Keratinocyte (primary cell): ENCODE measurements at regions not wholly inside any gene's neighbourhood (a gene's known extent, or its start where the extent isn't known, plus 50 kb on each side); places are given as distances from the start of the nearest gene placed in this dataset.

Experiments
- DNase-seq: peaks from one replicate; pipeline ENCODE4 v3.0.0-alpha.2; 2011; ENCODE audit warnings: low read depth, missing footprints, low spot score
- FAIRE-seq: peaks from 2 replicates; lab custom pipeline; 2011; peaks lifted over from hg19 to GRCh38; lab: Jason Lieb, UNC
- H2AFZ ChIP-seq: 2 replicates; pipeline ENCODE4 v1.6.0; 2012; ENCODE audit warnings: low read length, control low read depth, inconsistent platforms; ENCODE audit not compliant: control insufficient read depth
- H3K27ac ChIP-seq: 2 replicates; pipeline ENCODE4 v1.5.1; 2011; ENCODE audit warnings: low read length; ENCODE audit not compliant: control insufficient read depth, insufficient read depth
- H3K27me3 ChIP-seq: 3 replicates; pipeline ENCODE4 v1.6.0; 2011; ENCODE audit warnings: low read length; ENCODE audit not compliant: control insufficient read depth, insufficient read depth; ENCODE audit errors: extremely low read depth
- H3K36me3 ChIP-seq, 2 experiments: 2 replicates in 1 of 2; 3 replicates in 1 of 2; pipeline ENCODE4 v1.5.1; 2011; ENCODE audit warnings: low read length in 2 of 2, mild to moderate bottlenecking in 1 of 2; ENCODE audit not compliant: control insufficient read depth in 2 of 2, insufficient read depth in 2 of 2; ENCODE audit errors: extremely low read depth in 1 of 2
- H3K4me1 ChIP-seq: 3 replicates; pipeline ENCODE4 v1.5.1; 2011; ENCODE audit warnings: low read length; ENCODE audit not compliant: control insufficient read depth, insufficient read depth; ENCODE audit errors: extremely low read depth
- H3K4me2 ChIP-seq: 3 replicates; pipeline ENCODE4 v1.6.0; 2011; ENCODE audit warnings: low read depth, low read length; ENCODE audit not compliant: control insufficient read depth, insufficient read depth; ENCODE audit errors: extremely low read depth
- H3K4me3 ChIP-seq, 3 experiments: fragments of 200-600 bp in 1 of 3; sonication (generic) in 1 of 3; 2 replicates in 2 of 3; 3 replicates in 1 of 3; pipeline ENCODE4 v1.5.1; 2011 to 2016; ENCODE audit warnings: low read length in 3 of 3, mild to moderate bottlenecking in 3 of 3, control low read depth in 2 of 3, inconsistent platforms in 1 of 3, low read depth in 1 of 3, mixed read lengths in 1 of 3, mixed run types in 1 of 3, moderate library complexity in 1 of 3; ENCODE audit not compliant: control insufficient read depth in 2 of 3, insufficient read depth in 2 of 3; ENCODE audit errors: extremely low read depth in 1 of 3
- H3K79me2 ChIP-seq: 2 replicates; pipeline ENCODE4 v1.6.0; 2012; ENCODE audit warnings: low read length; ENCODE audit not compliant: control insufficient read depth, insufficient read depth
- H3K9ac ChIP-seq: 3 replicates; pipeline ENCODE4 v1.6.0; 2011; ENCODE audit warnings: low read length; ENCODE audit not compliant: control insufficient read depth, insufficient read depth; ENCODE audit errors: extremely low read depth
- H3K9me1 ChIP-seq: 3 replicates; pipeline ENCODE4 v1.6.0; 2011; ENCODE audit warnings: low read length; ENCODE audit not compliant: control insufficient read depth, insufficient read depth; ENCODE audit errors: extremely low read depth
- H3K9me3 ChIP-seq: 2 replicates; pipeline ENCODE4 v1.5.1; 2012; ENCODE audit warnings: low read depth, low read length; ENCODE audit not compliant: control insufficient read depth
- H4K20me1 ChIP-seq: 3 replicates; pipeline ENCODE4 v1.6.0; 2011; ENCODE audit warnings: low read length; ENCODE audit not compliant: control insufficient read depth, insufficient read depth; ENCODE audit errors: extremely low read depth
- CTCF ChIP-seq, 3 experiments: IDR thresholded peaks in 1 of 3; conservative IDR thresholded peaks in 1 of 3; optimal IDR thresholded peaks in 1 of 3; 2 replicates in 2 of 3; 3 replicates in 1 of 3; pipeline versions ENCODE3 to v1.5.1; 2011; ENCODE audit warnings: low read length in 3 of 3, mild to moderate bottlenecking in 3 of 3, moderate library complexity in 2 of 3, control low read depth in 1 of 3, inconsistent platforms in 1 of 3; ENCODE audit not compliant: insufficient read depth in 2 of 3; ENCODE audit errors: extremely low read depth in 1 of 3
- EZH2 ChIP-seq: IDR thresholded peaks from one replicate; pipeline ENCODE4 v1.6.1; 2012; ENCODE audit warnings: inconsistent platforms, mild to moderate bottlenecking, low read length, moderate library complexity
- dilution Hi-C: fragments of 300-500 bp; cut with MboI; formaldehyde crosslinking; loops from one replicate; pipeline ENCODE4 v1.7.0; 2020; ENCODE audit warnings: low sequenced_read_pairs; ENCODE audit not compliant: extremely low pct_ligation_motif_present

GRCh38 chr3:115254492-115255196 lies 107.6 kb upstream of the ZBTB20 start:
- no peak overlapping the region for H3K9ac ChIP-seq
- dilution Hi-C loops: no loop called here
- no peak for FAIRE-seq
- DNase-seq: no peak
- no peak for TF ChIP-seq CTCF (optimal IDR thresholded peaks at IDR 0.05 in 1 of 3, IDR thresholded peaks at IDR 0.05 in 1 of 3, conservative IDR thresholded peaks at IDR 0.05 in 1 of 3; ENCODE audit: extremely low read depth in 1 of 3, insufficient read depth in 2 of 3, low read length in 3 of 3)
- no peak for TF ChIP-seq EZH2
- H3K4me3 ChIP-seq: no peak overlapping the region
- H3K27me3 ChIP-seq: no peaks in the 10 kb centered on the region
- H3K79me2 ChIP-seq: no peaks in the 10 kb centered on the region
- H3K9me1 ChIP-seq: no peaks in the 10 kb centered on the region
- no peaks in the 10 kb centered on the region for H3K36me3 ChIP-seq
- no peak overlapping the region for H3K27ac ChIP-seq
- no peaks in the 10 kb centered on the region for H4K20me1 ChIP-seq
- peaks cover 6% of the 10 kb centered on the region for H3K4me1 ChIP-seq
- H3K9me3 ChIP-seq: no peaks in the 10 kb centered on the region
- H3K4me2 ChIP-seq: no peak overlapping the region
- H2AFZ ChIP-seq: no peak overlapping the region

GRCh38 chr3:115255197-115255585 lies 108.1 kb upstream of the ZBTB20 start:
- no peak for DNase-seq
- H3K9me1 ChIP-seq: no peaks in the 10 kb centered on the region
- TF ChIP-seq EZH2 (no peak), CTCF (optimal IDR thresholded peaks at IDR 0.05 in 1 of 3, IDR thresholded peaks at IDR 0.05 in 1 of 3, conservative IDR thresholded peaks at IDR 0.05 in 1 of 3; ENCODE audit: extremely low read depth in 1 of 3, insufficient read depth in 2 of 3, low read length in 3 of 3) (no peak)
- no peak overlapping the region for H3K4me2 ChIP-seq
- no peak overlapping the region for H3K27ac ChIP-seq
- dilution Hi-C loops: no loop called here
- H3K4me3 ChIP-seq: no peak overlapping the region
- no peaks in the 10 kb centered on the region for H3K36me3 ChIP-seq
- no peaks in the 10 kb centered on the region for H3K79me2 ChIP-seq
- H3K4me1 ChIP-seq: peaks cover 6% of the 10 kb centered on the region
- H2AFZ ChIP-seq: no peak overlapping the region
- no peaks in the 10 kb centered on the region for H3K27me3 ChIP-seq
- H3K9me3 ChIP-seq: no peaks in the 10 kb centered on the region
- FAIRE-seq: no peak
- H4K20me1 ChIP-seq: no peaks in the 10 kb centered on the region
- H3K9ac ChIP-seq: no peak overlapping the region
